Prostate gland (tissue), 2 donors: ENCODE measurements at regions not wholly inside any gene's neighbourhood (a gene's known extent, or its start where the extent isn't known, plus 50 kb on each side); places are given as distances from the start of the nearest gene placed in this dataset.

Source experiments
- DNase-seq: peaks from one replicate; pipeline ENCODE4 v3.0.0-alpha.2; 2019; ENCODE audit warnings: low spot score
- H3K27ac ChIP-seq, 2 donors: fragments of 200-600 bp; sonication (generic); 2 replicates each; pipeline ENCODE4 v1.5.1; 2017 to 2019
- H3K27me3 ChIP-seq: fragments of 200-600 bp; sonication (generic); replicated peaks from 2 replicates; pipeline ENCODE4 v1.5.1; 2019; ENCODE audit not compliant: insufficient read depth
- H3K36me3 ChIP-seq, 2 donors: fragments of 200-600 bp; sonication (generic); 1 replicate in 1 of 2; 2 replicates in 1 of 2; pipeline versions ENCODE4 v1.5.1 to v1.8.1; 2017 to 2019
- H3K4me1 ChIP-seq: fragments of 200-600 bp; sonication (generic); replicated peaks from 2 replicates; pipeline ENCODE4 v1.5.1; 2019
- H3K4me3 ChIP-seq, 2 donors: fragments of 200-600 bp; sonication (generic); 2 replicates each; pipeline ENCODE4 v1.5.1; 2017 to 2019
- H3K9me3 ChIP-seq: fragments of 200-600 bp; sonication (generic); 2 replicates; pipeline ENCODE4 v1.5.1; 2017
- POLR2A ChIP-seq: fragments of 450-650 bp; IDR thresholded peaks from one replicate; pipeline ENCODE4 v1.6.1; 2016; ENCODE audit warnings: antibody characterized with exemption, mild to moderate bottlenecking
- POLR2AphosphoS5 ChIP-seq: sonication (generic); formaldehyde crosslinking; IDR thresholded peaks from one replicate; pipeline ENCODE4 v1.6.1; 2017; ENCODE audit warnings: antibody characterized with exemption
- WGBS: methylation state at CpG from one replicate; pipeline ENCODE4 v1.1.5; 2018; 5-methylcytosine and 5-hydroxymethylcytosine counted together
- intact Hi-C: fragments of 100-400 bp; cut with DNase I; formaldehyde crosslinking; loops from one replicate; pipeline ENCODE4 v1.14.2; 2022
- TF ChIP-seq, protein P1 (sequence below), 4 experiments: fragments of 200-600 bp in 2 of 4; fragments of 450-650 bp in 2 of 4; sonication (generic) in 2 of 4; IDR thresholded peaks; 1 replicate in 3 of 4; 2 replicates in 1 of 4; pipeline ENCODE4 v1.5.1; 2016 to 2019; ENCODE audit warnings: antibody characterized with exemption in 4 of 4, mild to moderate bottlenecking in 2 of 4, moderate library complexity in 2 of 4

DNA sequence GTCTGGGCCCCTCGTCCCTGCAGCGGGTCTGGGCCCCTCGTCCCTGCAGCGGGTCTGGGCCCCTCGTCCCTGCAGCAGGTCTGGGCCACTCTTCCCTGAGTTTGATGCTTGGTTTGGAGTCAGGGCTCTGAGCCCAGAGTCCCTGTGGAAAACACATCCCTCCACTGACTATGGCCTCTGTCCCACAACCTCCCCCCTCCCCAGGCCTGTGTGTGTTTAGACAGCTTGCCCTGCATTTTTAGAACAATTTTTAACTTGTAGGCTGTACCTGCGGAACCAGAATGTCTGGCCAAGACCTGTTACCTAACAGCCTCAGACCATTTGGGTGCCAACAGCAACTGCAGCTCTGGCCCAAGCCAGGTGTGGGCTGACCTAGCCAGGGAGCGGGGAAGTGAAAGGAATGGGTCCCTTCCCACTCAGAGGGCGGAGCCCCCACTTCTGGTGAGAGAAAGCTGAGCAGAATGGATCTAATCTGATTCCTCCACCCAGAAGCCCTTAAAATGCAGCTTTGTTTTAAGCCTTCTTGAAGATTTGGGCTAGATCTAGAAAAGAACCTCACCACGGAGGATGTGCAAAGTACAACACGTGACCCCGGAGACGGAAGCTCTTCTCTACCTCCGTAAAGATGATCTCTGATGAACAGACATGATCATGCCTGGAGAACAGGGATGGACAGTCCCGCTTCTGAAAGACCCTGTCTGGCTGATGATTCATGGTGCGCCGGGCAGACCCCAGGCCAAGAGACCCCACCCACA, 60.5 kb upstream of the TFRC start:
- 39% methylated on average over 16 of the region's 16 CpGs for WGBS
- TF ChIP-seq, protein P1, sequence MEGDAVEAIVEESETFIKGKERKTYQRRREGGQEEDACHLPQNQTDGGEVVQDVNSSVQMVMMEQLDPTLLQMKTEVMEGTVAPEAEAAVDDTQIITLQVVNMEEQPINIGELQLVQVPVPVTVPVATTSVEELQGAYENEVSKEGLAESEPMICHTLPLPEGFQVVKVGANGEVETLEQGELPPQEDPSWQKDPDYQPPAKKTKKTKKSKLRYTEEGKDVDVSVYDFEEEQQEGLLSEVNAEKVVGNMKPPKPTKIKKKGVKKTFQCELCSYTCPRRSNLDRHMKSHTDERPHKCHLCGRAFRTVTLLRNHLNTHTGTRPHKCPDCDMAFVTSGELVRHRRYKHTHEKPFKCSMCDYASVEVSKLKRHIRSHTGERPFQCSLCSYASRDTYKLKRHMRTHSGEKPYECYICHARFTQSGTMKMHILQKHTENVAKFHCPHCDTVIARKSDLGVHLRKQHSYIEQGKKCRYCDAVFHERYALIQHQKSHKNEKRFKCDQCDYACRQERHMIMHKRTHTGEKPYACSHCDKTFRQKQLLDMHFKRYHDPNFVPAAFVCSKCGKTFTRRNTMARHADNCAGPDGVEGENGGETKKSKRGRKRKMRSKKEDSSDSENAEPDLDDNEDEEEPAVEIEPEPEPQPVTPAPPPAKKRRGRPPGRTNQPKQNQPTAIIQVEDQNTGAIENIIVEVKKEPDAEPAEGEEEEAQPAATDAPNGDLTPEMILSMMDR (IDR thresholded peaks at IDR 0.05): no peak
- peak; percentile 91 for TF ChIP-seq POLR2AphosphoS5
- no peaks in the 10 kb centered on the region for H3K36me3 ChIP-seq
- peak overlapping the region; percentile 1 to 4 for H3K4me3 ChIP-seq
- H3K27me3 ChIP-seq: no peaks in the 10 kb centered on the region
- H3K27ac ChIP-seq: peak overlapping the region; percentile 51 to 66
- intact Hi-C loops: no loop called here
- no peaks in the 10 kb centered on the region for H3K4me1 ChIP-seq
- H3K9me3 ChIP-seq: no peaks in the 10 kb centered on the region
- peak; percentile 89 for DNase-seq

DNA sequence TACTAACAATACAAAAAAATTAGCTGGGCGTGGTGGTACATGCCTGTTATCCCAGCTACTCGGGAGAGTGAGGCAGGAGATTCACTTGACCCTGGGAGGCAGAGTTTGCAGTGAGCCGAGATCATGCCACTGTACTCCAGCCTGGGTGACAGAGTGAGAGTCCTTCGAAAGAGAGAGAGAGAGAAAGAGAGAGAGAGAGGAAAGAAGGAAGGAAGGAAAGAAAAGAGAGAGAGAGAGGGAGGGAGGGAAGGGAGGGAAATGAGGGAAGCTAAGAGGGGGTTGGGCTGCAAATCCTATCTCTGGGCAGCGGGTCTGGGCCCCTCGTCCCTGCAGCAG, 59.9 kb upstream of the TFRC start:
- H3K27ac ChIP-seq: peak overlapping the region; percentile 51 to 66
- no peaks in the 10 kb centered on the region for H3K9me3 ChIP-seq
- H3K36me3 ChIP-seq: no peaks in the 10 kb centered on the region
- no peak for TF ChIP-seq POLR2A
- TF ChIP-seq, protein P1 (IDR thresholded peaks at IDR 0.05): no peak
- TF ChIP-seq POLR2AphosphoS5: no peak
- H3K4me1 ChIP-seq: peaks cover under 1% of the 10 kb centered on the region
- DNase-seq: no peak
- 56% methylated on average over 6 of the region's 6 CpGs for WGBS
- intact Hi-C loops: no loop called here
- H3K4me3 ChIP-seq: no peak overlapping the region
- H3K27me3 ChIP-seq: no peaks in the 10 kb centered on the region

DNA sequence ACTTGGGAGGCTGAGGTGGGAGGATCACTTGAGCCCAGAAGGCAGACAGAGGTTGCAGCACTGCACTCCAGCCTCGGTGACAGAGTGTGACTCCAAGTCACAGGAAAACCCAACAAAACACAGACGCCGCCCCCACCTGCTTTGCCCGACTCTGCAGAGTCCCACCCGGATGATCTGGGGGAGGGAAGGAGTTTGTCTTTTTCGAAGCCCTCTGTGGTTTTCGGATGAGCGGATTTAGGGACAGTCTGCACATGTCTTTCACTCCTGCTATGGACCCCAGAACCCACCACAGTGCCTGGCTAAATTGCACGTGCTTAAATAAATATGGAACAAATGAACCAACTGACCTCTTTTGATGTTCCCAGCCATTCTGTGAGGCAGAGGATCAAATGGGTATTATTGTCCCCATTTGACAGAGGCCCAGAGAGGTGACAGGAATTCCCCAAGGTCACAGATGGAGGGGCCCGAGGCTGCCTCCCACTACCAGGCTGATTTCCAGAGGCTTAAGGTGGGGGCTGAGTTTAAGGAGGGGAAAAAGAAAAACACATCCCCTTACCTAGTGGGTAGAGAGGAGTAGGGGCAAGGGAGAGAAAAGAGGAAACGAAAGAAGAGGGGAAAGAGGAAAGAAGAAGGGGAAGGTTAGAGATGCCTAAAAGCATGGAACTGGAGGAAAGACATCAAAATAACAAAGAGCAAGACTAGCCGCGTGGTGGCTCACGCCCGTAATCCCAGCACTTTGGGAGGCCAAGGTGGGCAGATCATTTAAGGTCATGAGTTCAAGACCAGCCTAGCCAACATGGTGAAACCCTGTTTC, 59.4 kb upstream of the TFRC start:
- WGBS: 78% methylated on average over 15 of the region's 15 CpGs
- TF ChIP-seq, protein P1 (IDR thresholded peaks at IDR 0.05): no peak
- TF ChIP-seq POLR2A (no peak), POLR2AphosphoS5 (no peak)
- intact Hi-C loops: no loop called here

DNA sequence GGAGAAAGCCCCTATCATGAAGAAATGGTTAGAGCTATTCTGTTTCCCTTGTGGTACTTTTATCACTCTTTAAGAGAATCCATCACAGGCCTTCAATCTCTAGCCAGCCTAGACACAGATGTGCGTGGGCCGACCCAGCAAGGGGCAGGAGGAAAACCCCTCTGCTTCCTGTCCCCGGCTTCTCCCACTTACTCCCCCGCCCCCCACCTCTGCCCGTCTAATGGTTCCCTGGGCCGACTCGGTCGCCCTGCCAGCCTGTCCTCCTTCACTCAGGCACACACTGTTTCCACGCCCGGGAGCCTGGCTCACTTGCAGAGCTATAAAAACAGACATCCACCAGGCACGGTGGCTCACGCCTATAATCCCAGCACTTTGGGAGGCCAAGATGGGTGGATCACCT, 58.3 kb upstream of the TFRC start:
- Histone ChIP-seq H3K36me3 (no peaks in the 10 kb centered on the region), H3K9me3 (no peaks in the 10 kb centered on the region), H3K27me3 (no peaks in the 10 kb centered on the region), H3K27ac (peak overlapping the region; percentile 32 to 57), H3K4me3 (no peak overlapping the region), H3K4me1 (peaks cover 4% of the 10 kb centered on the region)
- 48% methylated on average over 12 of the region's 12 CpGs for WGBS
- TF ChIP-seq POLR2AphosphoS5: no peak
- TF ChIP-seq, protein P1 (IDR thresholded peaks at IDR 0.05): no peak
- no peak for TF ChIP-seq POLR2A
- peak; percentile 43 for DNase-seq
- intact Hi-C loops: no loop called here

More for the DNA sequence above, 59.4 kb upstream of the TFRC start:
- no peaks in the 10 kb centered on the region for H3K9me3 ChIP-seq
- no peak overlapping the region for H3K4me3 ChIP-seq
- H3K36me3 ChIP-seq: no peaks in the 10 kb centered on the region
- peaks cover 4% of the 10 kb centered on the region for H3K4me1 ChIP-seq
- peak overlapping the region; percentile 51 to 66 for H3K27ac ChIP-seq
- no peaks in the 10 kb centered on the region for H3K27me3 ChIP-seq
- no peak for DNase-seq
